ENCODE measurements at regions not wholly inside any gene's neighbourhood (a gene's known extent, or its start where the extent isn't known, plus 50 kb on each side); places are given as distances from the start of the nearest gene placed in this dataset.

GRCh38 chr18:56124186-56124585, 514.2 kb downstream of the TXNL1 start:
- no peak overlapping the region for H3K4me3 Mint-ChIP-seq
- no peaks in the 10 kb centered on the region for H3K9me3 Mint-ChIP-seq (ENCODE audit: insufficient read depth)
- CTCF ChIA-PET, result no interaction called here
- no peaks in the 10 kb centered on the region for H3K4me1 Mint-ChIP-seq (ENCODE audit: low read depth)
- H3K27me3 Mint-ChIP-seq (ENCODE audit: low read depth), result no peaks in the 10 kb centered on the region
- POLR2A ChIA-PET, result no interaction called here
- no peak for DNase-seq
- no peak overlapping the region for H3K27ac Mint-ChIP-seq
- ATAC-seq, result no peak
- H3K36me3 Mint-ChIP-seq (ENCODE audit: low read depth), result no peaks in the 10 kb centered on the region

- Mint-ChIP-seq H3K27me3 (ENCODE audit: low read depth) (no peaks in the 10 kb centered on the region), H3K27ac (no peak overlapping the region), H3K4me1 (ENCODE audit: low read depth) (no peaks in the 10 kb centered on the region), H3K9me3 (ENCODE audit: insufficient read depth) (no peaks in the 10 kb centered on the region), H3K4me3 (no peak overlapping the region), H3K36me3 (ENCODE audit: low read depth) (no peaks in the 10 kb centered on the region)
- ChIA-PET POLR2A (no interaction called here), CTCF (no interaction called here)
- no peak for DNase-seq
- no peak for ATAC-seq
Measured at GRCh38 chr18:56121669-56122068, 516.7 kb downstream of the TXNL1 start.

- Mint-ChIP-seq H3K4me3 (no peak overlapping the region), H3K36me3 (ENCODE audit: low read depth) (no peaks in the 10 kb centered on the region), H3K27ac (no peak overlapping the region), H3K9me3 (ENCODE audit: insufficient read depth) (no peaks in the 10 kb centered on the region), H3K27me3 (ENCODE audit: low read depth) (no peaks in the 10 kb centered on the region), H3K4me1 (ENCODE audit: low read depth) (no peaks in the 10 kb centered on the region)
- CTCF ChIA-PET, result no interaction called here
- DNase-seq, result no peak
- POLR2A ChIA-PET, result no interaction called here
- ATAC-seq, result no peak
Measured at GRCh38 chr18:56120782-56121181, 517.6 kb downstream of the TXNL1 start.

- H3K36me3 Mint-ChIP-seq (ENCODE audit: low read depth), result no peaks in the 10 kb centered on the region
- H3K9me3 Mint-ChIP-seq (ENCODE audit: insufficient read depth), result no peaks in the 10 kb centered on the region
- no peak overlapping the region for H3K4me3 Mint-ChIP-seq
- H3K27ac Mint-ChIP-seq, result no peak overlapping the region
- CTCF ChIA-PET, result no interaction called here
- no peaks in the 10 kb centered on the region for H3K4me1 Mint-ChIP-seq (ENCODE audit: low read depth)
- DNase-seq (no peak), ATAC-seq (no peak)
- H3K27me3 Mint-ChIP-seq (ENCODE audit: low read depth), result no peaks in the 10 kb centered on the region
- POLR2A ChIA-PET, result no interaction called here
Measured at GRCh38 chr18:56119681-56120080, 518.7 kb downstream of the TXNL1 start.

GRCh38 chr18:56118422-56118821, 520.0 kb downstream of the TXNL1 start:
- CTCF ChIA-PET, result no interaction called here
- no peak for ATAC-seq
- H3K9me3 Mint-ChIP-seq (ENCODE audit: insufficient read depth), result no peaks in the 10 kb centered on the region
- no peak for DNase-seq
- H3K27me3 Mint-ChIP-seq (ENCODE audit: low read depth), result no peaks in the 10 kb centered on the region
- POLR2A ChIA-PET, result no interaction called here
- no peaks in the 10 kb centered on the region for H3K36me3 Mint-ChIP-seq (ENCODE audit: low read depth)
- H3K27ac Mint-ChIP-seq, result no peak overlapping the region
- no peaks in the 10 kb centered on the region for H3K4me1 Mint-ChIP-seq (ENCODE audit: low read depth)
- no peak overlapping the region for H3K4me3 Mint-ChIP-seq

- no peaks in the 10 kb centered on the region for H3K9me3 Mint-ChIP-seq (ENCODE audit: insufficient read depth)
- ChIA-PET CTCF (no interaction called here), POLR2A (no interaction called here)
- no peaks in the 10 kb centered on the region for H3K36me3 Mint-ChIP-seq (ENCODE audit: low read depth)
- ATAC-seq (no peak), DNase-seq (no peak)
- H3K27ac Mint-ChIP-seq, result no peak overlapping the region
- H3K27me3 Mint-ChIP-seq (ENCODE audit: low read depth), result no peaks in the 10 kb centered on the region
- H3K4me1 Mint-ChIP-seq (ENCODE audit: low read depth), result peaks cover 7% of the 10 kb centered on the region
- no peak overlapping the region for H3K4me3 Mint-ChIP-seq
Measured at GRCh38 chr18:56115071-56116015, 523.0 kb downstream of the TXNL1 start.

- POLR2A ChIA-PET, result no interaction called here
- Mint-ChIP-seq H3K4me3 (no peak overlapping the region), H3K27ac (no peak overlapping the region), H3K27me3 (ENCODE audit: low read depth) (no peaks in the 10 kb centered on the region), H3K36me3 (ENCODE audit: low read depth) (no peaks in the 10 kb centered on the region), H3K4me1 (ENCODE audit: low read depth) (peaks cover 7% of the 10 kb centered on the region), H3K9me3 (ENCODE audit: insufficient read depth) (no peaks in the 10 kb centered on the region)
- ATAC-seq (no peak), DNase-seq (no peak)
- CTCF ChIA-PET, result no interaction called here
Measured at GRCh38 chr18:56112984-56113383, 525.0 kb upstream of the TCF4 start.

- no peak overlapping the region for H3K4me3 Mint-ChIP-seq
- no peaks in the 10 kb centered on the region for H3K9me3 Mint-ChIP-seq (ENCODE audit: insufficient read depth)
- ChIA-PET POLR2A (no interaction called here), CTCF (no interaction called here)
- no peak overlapping the region for H3K27ac Mint-ChIP-seq
- H3K27me3 Mint-ChIP-seq (ENCODE audit: low read depth), result no peaks in the 10 kb centered on the region
- peaks cover 7% of the 10 kb centered on the region for H3K4me1 Mint-ChIP-seq (ENCODE audit: low read depth)
- no peak for DNase-seq
- H3K36me3 Mint-ChIP-seq (ENCODE audit: low read depth), result no peaks in the 10 kb centered on the region
- no peak for ATAC-seq
Measured at GRCh38 chr18:56112013-56112749, 524.2 kb upstream of the TCF4 start.

GRCh38 chr18:56109757-56110156, 521.8 kb upstream of the TCF4 start:
- CTCF ChIA-PET, result no interaction called here

GRCh38 chr18:56108478-56109367, 520.7 kb upstream of the TCF4 start:
- no peak overlapping the region for H3K4me3 Mint-ChIP-seq
- no peaks in the 10 kb centered on the region for H3K27me3 Mint-ChIP-seq (ENCODE audit: low read depth)
- ChIA-PET POLR2A (no interaction called here), CTCF (no interaction called here)
- ATAC-seq (no peak), DNase-seq (no peak)
- H3K27ac Mint-ChIP-seq, result no peak overlapping the region
- H3K4me1 Mint-ChIP-seq (ENCODE audit: low read depth), result peaks cover 7% of the 10 kb centered on the region
- no peaks in the 10 kb centered on the region for H3K9me3 Mint-ChIP-seq (ENCODE audit: insufficient read depth)
- H3K36me3 Mint-ChIP-seq (ENCODE audit: low read depth), result no peaks in the 10 kb centered on the region

More at GRCh38 chr18:56109757-56110156, 521.8 kb upstream of the TCF4 start:
- Mint-ChIP-seq H3K4me1 (ENCODE audit: low read depth) (peaks cover 7% of the 10 kb centered on the region), H3K9me3 (ENCODE audit: insufficient read depth) (no peaks in the 10 kb centered on the region), H3K27ac (no peak overlapping the region), H3K36me3 (ENCODE audit: low read depth) (no peaks in the 10 kb centered on the region), H3K4me3 (no peak overlapping the region), H3K27me3 (ENCODE audit: low read depth) (no peaks in the 10 kb centered on the region)
- POLR2A ChIA-PET, result no interaction called here
- ATAC-seq (no peak), DNase-seq (no peak)

GRCh38 chr18:56107821-56108477, 520.0 kb upstream of the TCF4 start:
- DNase-seq (no peak), ATAC-seq (no peak)
- no peaks in the 10 kb centered on the region for H3K9me3 Mint-ChIP-seq (ENCODE audit: insufficient read depth)
- H3K36me3 Mint-ChIP-seq (ENCODE audit: low read depth), result no peaks in the 10 kb centered on the region
- H3K27ac Mint-ChIP-seq, result no peak overlapping the region
- no peaks in the 10 kb centered on the region for H3K27me3 Mint-ChIP-seq (ENCODE audit: low read depth)
- ChIA-PET POLR2A (no interaction called here), CTCF (no interaction called here)
- H3K4me1 Mint-ChIP-seq (ENCODE audit: low read depth), result peaks cover 5% of the 10 kb centered on the region
- H3K4me3 Mint-ChIP-seq, result no peak overlapping the region

Data from activated CD8-positive, alpha-beta T cell treated with anti-CD3 and anti-CD28 coated beads, Interleukin-2, amount 10 ng/mL, durations not matched to agents 7 days and 5 days (primary cell).